ENCODE measurements at regions not wholly inside any gene's neighbourhood (a gene's known extent, or its start where the extent isn't known, plus 50 kb on each side); places are given as distances from the start of the nearest gene placed in this dataset.
A peak's percentile ranks its signal among the peaks of the same experiment; 100 is the strongest.

DNA sequence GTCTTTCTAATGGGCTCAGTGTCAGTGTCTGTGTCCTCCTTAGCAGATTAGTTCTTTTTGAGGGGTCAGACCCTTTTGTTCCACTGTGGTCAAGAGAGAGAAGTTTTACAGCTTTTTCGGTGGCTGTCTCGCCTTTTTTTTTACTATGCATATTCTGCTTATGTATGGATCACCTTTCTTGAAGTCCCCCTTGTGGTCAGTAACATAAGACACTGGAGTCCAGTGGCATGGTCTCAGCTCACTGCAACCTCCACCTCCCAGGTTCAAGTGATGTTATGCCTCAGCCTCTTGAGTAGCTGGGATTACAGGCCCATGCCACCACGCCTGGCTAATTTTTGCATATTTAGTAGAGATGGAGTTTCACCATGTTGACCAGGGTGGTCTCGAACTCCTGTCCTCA lies 54.0 kb upstream of the PGRMC2 start:
- no peak overlapping the region for H3K4me3 ChIP-seq (ENCODE audit: low read length, poor library complexity, severe bottlenecking)
- no peaks in the 10 kb centered on the region for H4K20me1 ChIP-seq (ENCODE audit: insufficient read depth, low read length, poor library complexity, severe bottlenecking)
- 0 out of 2 replicates have a peak, but pooled peaks have one; percentile 8 for TF ChIP-seq CTCF (conservative IDR thresholded peaks at IDR 0.05; ENCODE audit: low read length)
- no peak for TF ChIP-seq EZH2phosphoT487 (IDR thresholded peaks at IDR 0.05; ENCODE audit: borderline replicate concordance)
- H2AFZ ChIP-seq (ENCODE audit: low read length), result no peak overlapping the region
- no peaks in the 10 kb centered on the region for H3K79me2 ChIP-seq (ENCODE audit: insufficient read depth, low read length)
- H3K4me1 ChIP-seq (ENCODE audit: insufficient read depth, low read length, poor library complexity, severe bottlenecking), result no peaks in the 10 kb centered on the region
- no peaks in the 10 kb centered on the region for H3K27me3 ChIP-seq (ENCODE audit: insufficient read depth, low read length, poor library complexity, severe bottlenecking)
- no peak overlapping the region for H3K4me2 ChIP-seq (ENCODE audit: low read depth, low read length, poor library complexity, severe bottlenecking)
- H3F3A ChIP-seq (ENCODE audit: low read depth), result no peaks in the 10 kb centered on the region
- no peaks in the 10 kb centered on the region for H3K9me2 ChIP-seq (replicated peaks; ENCODE audit: low read depth, low read length)
- H3K36me3 ChIP-seq (ENCODE audit: insufficient read depth, low read length), result no peaks in the 10 kb centered on the region
- H3K9me3 ChIP-seq (ENCODE audit: insufficient read depth, low read depth, low read length), result no peaks in the 10 kb centered on the region
- H3K9ac ChIP-seq (ENCODE audit: low read depth, low read length, poor library complexity, severe bottlenecking), result no peak overlapping the region

GRCh38 chr4:128338634-128339355 lies 51.2 kb upstream of the PGRMC2 start:
- Histone ChIP-seq H4K20me1 (ENCODE audit: insufficient read depth, low read length, poor library complexity, severe bottlenecking) (no peaks in the 10 kb centered on the region), H3K9me3 (ENCODE audit: insufficient read depth, low read depth, low read length) (no peaks in the 10 kb centered on the region), H3K4me3 (ENCODE audit: low read length, poor library complexity, severe bottlenecking) (no peak overlapping the region), H2AFZ (ENCODE audit: low read length) (no peak overlapping the region), H3F3A (ENCODE audit: low read depth) (no peaks in the 10 kb centered on the region), H3K36me3 (ENCODE audit: insufficient read depth, low read length) (no peaks in the 10 kb centered on the region), H3K4me1 (ENCODE audit: insufficient read depth, low read length, poor library complexity, severe bottlenecking) (no peaks in the 10 kb centered on the region), H3K4me2 (ENCODE audit: low read depth, low read length, poor library complexity, severe bottlenecking) (no peak overlapping the region), H3K9ac (ENCODE audit: low read depth, low read length, poor library complexity, severe bottlenecking) (no peak overlapping the region), H3K79me2 (ENCODE audit: insufficient read depth, low read length) (no peaks in the 10 kb centered on the region), H3K27me3 (ENCODE audit: insufficient read depth, low read length, poor library complexity, severe bottlenecking) (no peaks in the 10 kb centered on the region), H3K9me2 (replicated peaks; ENCODE audit: low read depth, low read length) (no peaks in the 10 kb centered on the region)
- TF ChIP-seq EZH2phosphoT487 (IDR thresholded peaks at IDR 0.05; ENCODE audit: borderline replicate concordance) (no peak), CTCF (conservative IDR thresholded peaks at IDR 0.05; ENCODE audit: low read length) (no peak)

- Histone ChIP-seq H3K4me2 (ENCODE audit: low read depth, low read length, poor library complexity, severe bottlenecking) (no peak overlapping the region), H2AFZ (ENCODE audit: low read length) (no peak overlapping the region), H3F3A (ENCODE audit: low read depth) (no peaks in the 10 kb centered on the region), H3K27me3 (ENCODE audit: insufficient read depth, low read length, poor library complexity, severe bottlenecking) (no peaks in the 10 kb centered on the region), H3K9me2 (replicated peaks; ENCODE audit: low read depth, low read length) (no peaks in the 10 kb centered on the region), H4K20me1 (ENCODE audit: insufficient read depth, low read length, poor library complexity, severe bottlenecking) (no peaks in the 10 kb centered on the region), H3K4me3 (ENCODE audit: low read length, poor library complexity, severe bottlenecking) (no peak overlapping the region), H3K9ac (ENCODE audit: low read depth, low read length, poor library complexity, severe bottlenecking) (no peak overlapping the region), H3K4me1 (ENCODE audit: insufficient read depth, low read length, poor library complexity, severe bottlenecking) (no peaks in the 10 kb centered on the region), H3K9me3 (ENCODE audit: insufficient read depth, low read depth, low read length) (no peaks in the 10 kb centered on the region), H3K36me3 (ENCODE audit: insufficient read depth, low read length) (no peaks in the 10 kb centered on the region), H3K79me2 (ENCODE audit: insufficient read depth, low read length) (no peaks in the 10 kb centered on the region)
- TF ChIP-seq EZH2phosphoT487 (IDR thresholded peaks at IDR 0.05; ENCODE audit: borderline replicate concordance) (no peak), CTCF (conservative IDR thresholded peaks at IDR 0.05; ENCODE audit: low read length) (no peak)
Measured at GRCh38 chr4:128337863-128338262, 50.2 kb upstream of the PGRMC2 start.
